Activated T-helper 2 cell treated with anti-CD3 and anti-CD28 coated beads, Interferon-gamma antibody, Interleukin-2, Interleukin-4, amounts not matched to agents 10 μg/mL and 5 μg/mL and 100 μg/mL, durations not matched to agents 14 hours and 24 hours and 36 hours (primary cell): ENCODE measurements at regions not wholly inside any gene's neighbourhood (a gene's known extent, or its start where the extent isn't known, plus 50 kb on each side); places are given as distances from the start of the nearest gene placed in this dataset.
"Not testable (repeated sequence)": the region's sequence is repeated elsewhere in the genome, so short reads cannot be mapped to it uniquely, and the experiment has no call there.

Source experiments
- DNase-seq: peaks from one replicate; pipeline ENCODE4 v3.0.0; 2021; ENCODE audit warnings: low spot score
- H3K27ac Mint-ChIP-seq: one replicate; pipeline ENCODE4 v1.8.0; 2021; ENCODE audit warnings: mixed read lengths
- H3K27me3 Mint-ChIP-seq: one replicate; pipeline ENCODE4 v1.8.0; 2021; ENCODE audit warnings: low read depth, mixed read lengths
- H3K36me3 Mint-ChIP-seq: one replicate; pipeline ENCODE4 v1.8.0; 2021; ENCODE audit warnings: low read depth, mixed read lengths
- H3K4me1 Mint-ChIP-seq: one replicate; pipeline ENCODE4 v1.8.0; 2021; ENCODE audit warnings: low read depth, mixed read lengths
- H3K4me3 Mint-ChIP-seq: one replicate; pipeline ENCODE4 v1.8.0; 2021; ENCODE audit warnings: low read depth, mild to moderate bottlenecking, moderate library complexity, mixed read lengths
- H3K9me3 Mint-ChIP-seq: one replicate; pipeline ENCODE4 v1.8.0; 2021; ENCODE audit warnings: mixed read lengths
- intact Hi-C: fragments of 100-400 bp; cut with micrococcal nuclease; formaldehyde crosslinking; loops from one replicate; pipeline ENCODE4 v1.15.1; 2023

DNA sequence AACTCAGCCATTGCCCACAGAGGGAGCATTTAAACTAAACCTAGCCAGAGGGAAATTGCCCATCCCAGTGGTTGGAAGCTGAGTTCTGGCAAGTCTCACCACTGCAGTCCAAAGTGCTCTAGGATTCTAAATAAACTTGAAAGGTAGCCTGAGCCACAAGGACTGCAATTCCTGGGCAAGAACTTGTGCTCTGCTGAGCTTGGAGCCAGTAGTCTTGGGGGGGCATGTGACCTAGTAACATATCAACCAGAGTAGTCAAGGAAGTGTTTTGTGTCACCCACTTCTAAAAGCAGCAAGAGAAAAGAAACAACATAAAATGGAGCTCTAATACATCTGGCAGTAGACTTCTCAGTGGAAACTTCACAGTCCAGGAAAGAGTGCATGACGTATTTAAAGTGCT lies 167.0 kb downstream of the PTH2R start:
- intact Hi-C loops, result no loop called here
- Mint-ChIP-seq H3K4me3 (no peak overlapping the region), H3K4me1 (no peaks in the 10 kb centered on the region), H3K27ac (no peak overlapping the region), H3K27me3 (no peaks in the 10 kb centered on the region), H3K36me3 (no peaks in the 10 kb centered on the region), H3K9me3 (no peaks in the 10 kb centered on the region)
- DNase-seq, result no peak

DNA sequence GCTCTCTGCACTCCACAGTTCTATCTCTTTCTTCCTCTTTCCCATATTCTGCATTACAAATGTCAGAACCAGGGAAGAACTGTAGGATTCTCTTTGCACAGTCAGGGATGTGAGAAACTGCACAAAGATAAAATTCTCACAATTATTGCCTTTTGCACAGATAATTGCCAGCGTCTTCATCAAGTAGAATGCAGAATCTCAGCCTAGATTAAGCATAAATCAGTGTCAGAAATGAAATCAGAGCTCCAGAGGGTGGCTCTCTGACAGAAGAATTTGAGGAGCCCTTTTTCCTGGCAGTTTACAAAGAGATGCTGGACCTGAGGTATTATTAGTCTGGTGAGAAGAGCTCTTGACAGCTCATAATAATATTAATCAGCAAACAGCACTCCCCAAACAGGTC lies 173.1 kb downstream of the PTH2R start:
- Mint-ChIP-seq H3K27ac (no peak overlapping the region), H3K27me3 (no peaks in the 10 kb centered on the region), H3K4me3 (no peak overlapping the region), H3K4me1 (no peaks in the 10 kb centered on the region), H3K36me3 (no peaks in the 10 kb centered on the region), H3K9me3 (no peaks in the 10 kb centered on the region)
- intact Hi-C loops, result no loop called here
- no peak for DNase-seq

GRCh38 chr2:208584378-208584985 lies 177.9 kb downstream of the PTH2R start:
- Mint-ChIP-seq H3K4me3 (no peak overlapping the region), H3K36me3 (no peaks in the 10 kb centered on the region), H3K27ac (no peak overlapping the region), H3K9me3 (no peaks in the 10 kb centered on the region), H3K27me3 (no peaks in the 10 kb centered on the region), H3K4me1 (no peaks in the 10 kb centered on the region)
- DNase-seq, result no peak
- intact Hi-C loops, result no loop called here

GRCh38 chr2:208586516-208586915 lies 179.9 kb downstream of the PTH2R start:
- no peak overlapping the region for H3K27ac Mint-ChIP-seq
- DNase-seq, result no peak
- H3K9me3 Mint-ChIP-seq, result no peaks in the 10 kb centered on the region
- no peak overlapping the region for H3K4me3 Mint-ChIP-seq
- no peaks in the 10 kb centered on the region for H3K27me3 Mint-ChIP-seq
- no peaks in the 10 kb centered on the region for H3K36me3 Mint-ChIP-seq
- intact Hi-C loops, result no loop called here
- H3K4me1 Mint-ChIP-seq, result no peaks in the 10 kb centered on the region

DNA sequence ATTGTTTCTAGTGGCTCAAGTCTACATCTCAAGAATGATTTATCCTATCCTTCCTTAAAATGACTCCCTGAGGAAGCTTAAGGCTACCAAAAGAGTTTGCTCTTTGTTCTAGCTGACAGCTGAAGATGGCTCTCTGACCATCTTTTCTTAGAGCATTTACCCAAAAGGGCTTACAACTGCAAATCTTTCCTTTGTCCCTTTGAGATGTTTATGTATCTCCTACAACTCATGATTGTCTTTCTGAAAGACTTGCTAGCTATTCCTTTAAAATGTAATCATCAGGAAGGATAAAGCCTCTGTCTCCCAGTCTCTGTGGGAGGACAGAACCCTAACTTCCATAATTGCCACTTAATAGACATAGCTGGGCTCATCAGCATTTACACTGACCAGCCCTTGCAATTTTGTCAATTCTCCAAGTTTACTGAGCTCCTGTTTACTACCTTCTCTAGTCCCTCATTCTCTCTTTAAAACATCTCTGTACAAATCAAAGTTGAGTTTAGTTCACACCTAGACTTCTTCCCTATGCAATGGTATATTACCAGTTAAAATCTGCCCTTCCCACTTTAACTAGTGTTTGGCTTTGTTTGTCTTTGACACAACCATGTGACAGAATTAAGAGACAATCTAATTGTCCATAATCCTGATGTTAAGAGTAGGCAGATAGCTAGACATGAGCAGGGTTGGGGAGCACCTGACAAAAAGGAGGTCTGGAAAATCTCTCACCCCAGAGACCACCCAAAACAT lies 188.2 kb downstream of the PTH2R start:
- intact Hi-C loops, result no loop called here
- no peak overlapping the region for H3K27ac Mint-ChIP-seq
- no peaks in the 10 kb centered on the region for H3K9me3 Mint-ChIP-seq
- no peaks in the 10 kb centered on the region for H3K4me1 Mint-ChIP-seq
- no peaks in the 10 kb centered on the region for H3K36me3 Mint-ChIP-seq
- no peaks in the 10 kb centered on the region for H3K27me3 Mint-ChIP-seq
- no peak overlapping the region for H3K4me3 Mint-ChIP-seq
- no peak for DNase-seq

DNA sequence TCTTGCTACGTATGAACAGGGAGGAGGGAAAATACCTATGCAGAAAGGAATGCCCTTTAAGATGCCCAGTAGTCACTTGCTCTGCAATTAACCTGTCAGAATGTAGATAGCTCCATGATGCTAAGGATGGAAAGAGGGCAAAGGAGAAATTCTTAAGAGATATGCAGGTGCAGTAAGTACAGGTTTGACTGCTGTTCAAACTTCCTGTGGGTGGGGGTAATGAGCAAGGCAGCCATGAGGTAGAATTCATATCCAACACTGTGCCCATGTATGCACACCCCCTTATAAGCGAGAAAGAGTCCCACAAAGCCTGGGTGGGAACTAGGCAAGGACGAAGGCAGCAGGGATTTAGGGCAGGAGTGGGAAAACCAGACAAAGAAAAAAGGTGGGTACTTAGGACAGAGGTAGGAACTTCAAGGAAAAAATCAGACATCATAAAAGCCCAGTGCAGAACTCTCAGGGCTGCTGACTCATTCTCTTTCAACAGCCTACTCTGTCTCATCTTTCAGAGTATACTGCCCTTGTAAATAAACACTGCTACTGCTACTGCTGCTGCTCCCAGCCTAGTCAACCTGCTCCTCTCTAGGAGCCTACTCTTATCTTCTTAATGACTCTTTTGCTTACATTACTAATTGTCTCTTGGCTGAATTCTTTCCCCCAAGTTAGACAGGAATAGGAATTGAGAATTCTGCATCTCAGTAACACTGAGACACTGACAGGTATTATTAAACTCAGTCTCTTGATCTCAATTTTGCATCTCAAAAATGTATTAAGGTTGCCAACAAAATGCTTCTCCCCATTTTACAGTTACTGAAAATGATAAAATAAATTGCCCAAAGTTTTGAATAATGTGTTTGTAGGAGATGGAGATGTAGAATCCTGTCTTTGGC lies 189.0 kb downstream of the PTH2R start:
- Mint-ChIP-seq H3K27ac (no peak overlapping the region), H3K36me3 (no peaks in the 10 kb centered on the region), H3K9me3 (no peaks in the 10 kb centered on the region), H3K27me3 (no peaks in the 10 kb centered on the region), H3K4me1 (no peaks in the 10 kb centered on the region), H3K4me3 (no peak overlapping the region)
- no peak for DNase-seq
- intact Hi-C loops, result no loop called here

- no peaks in the 10 kb centered on the region for H3K36me3 Mint-ChIP-seq
- H3K4me3 Mint-ChIP-seq, result no peak overlapping the region
- H3K27ac Mint-ChIP-seq, result no peak overlapping the region
- H3K27me3 Mint-ChIP-seq, result no peaks in the 10 kb centered on the region
- intact Hi-C loops, result no loop called here
- H3K9me3 Mint-ChIP-seq, result no peaks in the 10 kb centered on the region
- no peak for DNase-seq
- H3K4me1 Mint-ChIP-seq, result no peaks in the 10 kb centered on the region
Observed at GRCh38 chr2:208607694-208608093, 201.1 kb downstream of the PTH2R start.

GRCh38 chr2:208608122-208608835 lies 201.7 kb downstream of the PTH2R start:
- DNase-seq, result no peak
- no peaks in the 10 kb centered on the region for H3K4me1 Mint-ChIP-seq
- intact Hi-C loops, result no loop called here
- H3K27me3 Mint-ChIP-seq, result no peaks in the 10 kb centered on the region
- no peak overlapping the region for H3K4me3 Mint-ChIP-seq
- H3K27ac Mint-ChIP-seq, result no peak overlapping the region
- no peaks in the 10 kb centered on the region for H3K36me3 Mint-ChIP-seq
- H3K9me3 Mint-ChIP-seq, result no peaks in the 10 kb centered on the region

DNA sequence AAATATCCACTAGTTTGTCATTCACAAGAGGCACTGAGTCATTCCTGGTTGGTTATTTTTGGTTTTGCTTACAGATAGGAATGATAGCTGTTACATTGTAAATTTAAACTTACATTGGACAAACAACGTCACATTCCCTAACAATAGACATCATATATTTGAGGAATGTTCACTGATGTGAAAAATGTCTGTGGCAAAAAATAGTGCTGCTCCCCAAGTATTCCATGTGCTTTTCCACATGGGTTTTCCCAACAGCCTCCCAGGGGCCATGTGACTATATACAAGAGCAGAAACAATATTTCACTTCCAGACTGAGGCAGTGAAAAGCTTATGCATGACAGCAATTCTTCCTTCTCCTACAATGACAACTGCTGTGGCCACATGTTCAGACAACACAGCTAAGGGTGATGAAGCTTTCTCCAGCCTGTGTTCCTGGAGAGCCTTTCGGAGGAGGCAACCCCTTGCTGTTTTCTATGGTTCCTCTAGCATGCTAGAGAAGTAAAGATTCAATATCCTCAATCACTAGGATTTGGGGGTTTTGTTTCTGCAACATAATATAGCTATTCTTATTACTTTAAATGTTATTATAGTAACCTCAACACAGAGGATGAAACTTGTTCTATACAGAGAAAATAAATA lies 202.7 kb downstream of the PTH2R start:
- Mint-ChIP-seq H3K4me3 (no peak overlapping the region), H3K36me3 (no peaks in the 10 kb centered on the region), H3K27ac (no peak overlapping the region), H3K4me1 (no peaks in the 10 kb centered on the region), H3K27me3 (no peaks in the 10 kb centered on the region), H3K9me3 (no peaks in the 10 kb centered on the region)
- intact Hi-C loops, result no loop called here
- DNase-seq, result no peak

DNA sequence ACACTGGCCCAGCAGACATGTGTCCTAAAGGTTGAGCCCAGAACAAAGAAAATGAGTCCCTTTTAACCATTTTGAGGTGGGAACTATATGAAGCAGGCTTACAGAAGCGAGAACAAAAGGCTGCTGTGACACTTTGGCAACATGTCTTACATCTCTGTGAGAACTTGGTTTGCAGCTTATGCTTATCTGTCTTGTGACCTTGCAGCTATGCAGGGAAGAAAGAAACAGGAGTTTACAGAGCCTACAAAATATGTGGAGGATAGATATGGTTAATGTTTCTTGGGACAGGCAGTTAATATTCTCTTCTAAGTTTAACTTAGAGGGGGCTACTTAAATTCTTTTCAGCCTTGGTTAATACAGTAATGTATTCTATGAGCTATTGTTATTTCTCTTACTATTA lies 209.1 kb downstream of the PTH2R start:
- H3K36me3 Mint-ChIP-seq, H3K4me1 Mint-ChIP-seq, DNase-seq, intact Hi-C loops, H3K27me3 Mint-ChIP-seq, H3K9me3 Mint-ChIP-seq, H3K4me3 Mint-ChIP-seq, H3K27ac Mint-ChIP-seq: not testable (repeated sequence)

DNA sequence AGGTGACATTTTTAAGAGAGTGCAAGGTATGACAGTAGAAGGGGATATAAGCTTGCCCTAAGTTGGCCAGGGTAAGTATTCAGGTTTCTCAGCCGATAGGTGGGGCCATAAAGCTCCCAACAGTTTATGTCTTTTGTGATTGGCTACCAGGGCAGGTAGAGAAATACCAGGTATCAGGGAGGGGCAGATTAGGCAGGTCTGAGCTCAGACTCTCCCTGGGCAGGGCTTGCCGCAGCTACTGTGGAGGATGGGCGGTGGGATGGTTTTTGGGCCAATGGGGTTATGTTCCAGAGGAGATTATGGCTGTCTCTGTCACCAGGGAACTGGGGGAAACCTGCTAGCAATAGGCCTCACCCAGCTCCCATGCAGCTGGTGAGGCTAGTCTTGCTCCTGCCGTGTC lies 211.6 kb downstream of the PTH2R start:
- H3K27ac Mint-ChIP-seq, result no peak overlapping the region
- H3K36me3 Mint-ChIP-seq, result no peaks in the 10 kb centered on the region
- H3K27me3 Mint-ChIP-seq, result no peaks in the 10 kb centered on the region
- H3K9me3 Mint-ChIP-seq, result no peaks in the 10 kb centered on the region
- intact Hi-C loops, result no loop called here
- H3K4me3 Mint-ChIP-seq, result no peak overlapping the region
- no peak for DNase-seq
- H3K4me1 Mint-ChIP-seq, result no peaks in the 10 kb centered on the region

- no peaks in the 10 kb centered on the region for H3K36me3 Mint-ChIP-seq
- no peaks in the 10 kb centered on the region for H3K27me3 Mint-ChIP-seq
- no peaks in the 10 kb centered on the region for H3K4me1 Mint-ChIP-seq
- intact Hi-C loops, result no loop called here
- H3K4me3 Mint-ChIP-seq, result no peak overlapping the region
- H3K9me3 Mint-ChIP-seq, result no peaks in the 10 kb centered on the region
- no peak overlapping the region for H3K27ac Mint-ChIP-seq
- no peak for DNase-seq
Observed at GRCh38 chr2:208619993-208620392, 213.4 kb downstream of the PTH2R start.
